DND-41 (cell line): ENCODE measurements at regions not wholly inside any gene's neighbourhood (a gene's known extent, or its start where the extent isn't known, plus 50 kb on each side); places are given as distances from the start of the nearest gene placed in this dataset.
A peak's percentile ranks its signal among the peaks of the same experiment; 100 is the strongest.
"Not testable (repeated sequence)": the region's sequence is repeated elsewhere in the genome, so short reads cannot be mapped to it uniquely, and the experiment has no call there.

ENCODE experiments used
- ATAC-seq: fragments of 200-7000 bp; cut with Tn5 transposase; 3 replicates; pipeline ENCODE4 v1.9.1; 2021; ENCODE audit warnings: low read depth; ENCODE audit not compliant: insufficient read depth
- DNase-seq: peaks from one replicate; pipeline ENCODE4 v3.0.0-alpha.2; 2020
- H2AFZ ChIP-seq: 2 replicates; pipeline ENCODE4 v1.6.0; 2012; ENCODE audit warnings: low read depth, low read length
- H3K27ac ChIP-seq: 2 replicates; pipeline ENCODE4 v1.5.1; 2012; ENCODE audit warnings: low read length, inconsistent platforms
- H3K27me3 ChIP-seq: fragments of 200-600 bp; sonication (generic); 2 replicates; pipeline ENCODE4 v1.6.0; 2012; ENCODE audit warnings: low read length, mild to moderate bottlenecking, inconsistent platforms; ENCODE audit not compliant: insufficient read depth, poor library complexity
- H3K36me3 ChIP-seq: 2 replicates; pipeline ENCODE4 v1.5.1; 2012; ENCODE audit warnings: low read length, inconsistent platforms; ENCODE audit not compliant: insufficient read depth
- H3K4me1 ChIP-seq: 2 replicates; pipeline ENCODE4 v1.5.1; 2012; ENCODE audit warnings: mild to moderate bottlenecking, low read length; ENCODE audit not compliant: insufficient read depth
- H3K4me2 ChIP-seq: 2 replicates; pipeline ENCODE4 v1.6.0; 2012; ENCODE audit warnings: mild to moderate bottlenecking, moderate library complexity, low read length, inconsistent platforms; ENCODE audit not compliant: insufficient read depth
- H3K4me3 ChIP-seq, 2 experiments: fragments of 200-600 bp in 1 of 2; shearing (Covaris generic) in 1 of 2; 2 replicates each; pipeline ENCODE4 v1.5.1; 2012 to 2016; ENCODE audit warnings: inconsistent platforms in 2 of 2, low read length in 2 of 2, mild to moderate bottlenecking in 2 of 2, low read depth in 1 of 2, moderate library complexity in 1 of 2
- H3K79me2 ChIP-seq: 2 replicates; pipeline ENCODE4 v1.6.0; 2012; ENCODE audit warnings: low read length, inconsistent platforms; ENCODE audit not compliant: insufficient read depth
- H3K9ac ChIP-seq: 2 replicates; pipeline ENCODE4 v1.6.0; 2012; ENCODE audit warnings: low read depth, mild to moderate bottlenecking, inconsistent platforms, low read length, moderate library complexity
- H3K9me3 ChIP-seq: 2 replicates; pipeline ENCODE4 v1.5.1; 2012; ENCODE audit warnings: low read length, moderate library complexity, mild to moderate bottlenecking, inconsistent platforms; ENCODE audit not compliant: insufficient read depth, severe bottlenecking
- H4K20me1 ChIP-seq: 2 replicates; pipeline ENCODE4 v1.6.0; 2012; ENCODE audit warnings: low read length; ENCODE audit not compliant: insufficient read depth
- CTCF ChIP-seq: IDR thresholded peaks from 2 replicates; pipeline ENCODE4 v1.5.1; 2012; ENCODE audit warnings: borderline replicate concordance, low read length, moderate library complexity, mild to moderate bottlenecking; ENCODE audit not compliant: poor library complexity, severe bottlenecking; ENCODE audit errors: extremely low read depth
- EZH2 ChIP-seq: IDR thresholded peaks from 3 replicates; pipeline ENCODE4 v1.6.1; 2012; ENCODE audit warnings: borderline replicate concordance, low read depth, mild to moderate bottlenecking, moderate library complexity, low read length, inconsistent platforms; ENCODE audit not compliant: severe bottlenecking

- Histone ChIP-seq H3K79me2 (no peaks in the 10 kb centered on the region), H3K4me3 (no peak overlapping the region), H3K4me2 (no peak overlapping the region), H3K27me3 (no peaks in the 10 kb centered on the region), H3K36me3 (no peaks in the 10 kb centered on the region), H3K27ac (no peak overlapping the region), H2AFZ (peak overlapping the region; percentile 32; the same call in 1 of the 2 replicates), H4K20me1 (no peaks in the 10 kb centered on the region), H3K9me3 (no peaks in the 10 kb centered on the region), H3K4me1 (no peaks in the 10 kb centered on the region), H3K9ac (no peak overlapping the region)
- TF ChIP-seq CTCF (no peak), EZH2 (no peak)
- ATAC-seq (no peak), DNase-seq (no peak)
Measured at GRCh38 chr3:89533275-89533674, 425.9 kb downstream of the EPHA3 start.

GRCh38 chr3:89554587-89554986, 447.2 kb downstream of the EPHA3 start:
- H3K4me3 ChIP-seq, H3K27ac ChIP-seq, H3K4me1 ChIP-seq, H3K27me3 ChIP-seq, H2AFZ ChIP-seq, H3K4me2 ChIP-seq, H4K20me1 ChIP-seq, H3K9me3 ChIP-seq, H3K9ac ChIP-seq, DNase-seq, ATAC-seq, H3K79me2 ChIP-seq, H3K36me3 ChIP-seq: not testable (repeated sequence)

GRCh38 chr3:89558711-89559110, 451.3 kb downstream of the EPHA3 start:
- Histone ChIP-seq H3K27me3 (no peaks in the 10 kb centered on the region), H3K9me3 (no peaks in the 10 kb centered on the region), H3K36me3 (no peaks in the 10 kb centered on the region), H3K4me2 (no peak overlapping the region), H3K79me2 (no peaks in the 10 kb centered on the region), H3K4me1 (no peaks in the 10 kb centered on the region), H3K9ac (no peak overlapping the region), H3K4me3 (no peak overlapping the region), H3K27ac (no peak overlapping the region), H4K20me1 (no peaks in the 10 kb centered on the region), H2AFZ (no peak overlapping the region)
- no peak for ATAC-seq
- DNase-seq: no peak
- no peak for TF ChIP-seq EZH2
- TF ChIP-seq CTCF: no peak

- no peak for TF ChIP-seq CTCF
- TF ChIP-seq EZH2: no peak
- Histone ChIP-seq H3K4me3 (no peak overlapping the region), H3K9ac (no peak overlapping the region), H3K4me2 (no peak overlapping the region), H3K36me3 (no peaks in the 10 kb centered on the region), H3K27ac (no peak overlapping the region), H3K4me1 (no peaks in the 10 kb centered on the region), H3K27me3 (no peaks in the 10 kb centered on the region), H2AFZ (no peak overlapping the region), H3K79me2 (no peaks in the 10 kb centered on the region), H4K20me1 (no peaks in the 10 kb centered on the region), H3K9me3 (no peaks in the 10 kb centered on the region)
- ATAC-seq: no peak
- DNase-seq: no peak
Measured at GRCh38 chr3:89560568-89560967, 453.1 kb downstream of the EPHA3 start.
